A549 (cell line): ENCODE measurements at regions not wholly inside any gene's neighbourhood (a gene's known extent, or its start where the extent isn't known, plus 50 kb on each side); places are given as distances from the start of the nearest gene placed in this dataset.

Source experiments
- BHLHE40 ChIP-seq: IDR thresholded peaks from 2 replicates; pipeline ENCODE4 v1.6.1; 2012; ENCODE audit warnings: low read depth, low read length, inconsistent platforms
- PHF8 ChIP-seq: fragments of 200-600 bp; sonication (generic); IDR thresholded peaks from 2 replicates; pipeline ENCODE4 v1.6.1; 2016; ENCODE audit warnings: low read depth, mild to moderate bottlenecking, antibody characterized with exemption, moderate library complexity, borderline replicate concordance
- POLR2A ChIP-seq: IDR thresholded peaks from 2 replicates; pipeline ENCODE4 v1.6.1; 2012; ENCODE audit warnings: mild to moderate bottlenecking, low read length
- TF ChIP-seq, protein P1 (sequence below): fragments of >200 bp; sonication (Bioruptor Twin); formaldehyde crosslinking; IDR thresholded peaks from 3 replicates; pipeline ENCODE4 v1.5.1; 2016

DNA sequence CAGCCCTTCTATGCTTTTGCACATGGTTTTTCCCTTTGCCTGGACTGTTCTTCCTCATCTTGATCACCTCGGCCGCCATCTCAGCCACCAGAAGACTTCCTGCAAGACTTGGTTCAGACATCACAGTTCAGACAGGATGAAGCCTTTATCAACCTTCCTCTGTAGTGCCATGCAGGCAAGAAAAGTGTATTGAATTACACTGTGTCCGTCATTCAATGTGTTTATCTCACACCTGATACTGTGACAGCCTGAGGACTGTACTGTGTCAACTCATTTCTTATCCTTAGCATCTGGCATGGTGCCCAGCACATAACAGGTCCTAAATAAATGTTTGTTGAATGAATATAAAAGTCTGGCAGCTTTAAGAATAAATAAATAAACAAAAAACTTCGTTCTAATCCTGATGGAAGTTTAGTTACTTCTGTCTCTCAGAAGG is 133.3 kb upstream of the MAN1A1 start:
- TF ChIP-seq, protein P1, sequence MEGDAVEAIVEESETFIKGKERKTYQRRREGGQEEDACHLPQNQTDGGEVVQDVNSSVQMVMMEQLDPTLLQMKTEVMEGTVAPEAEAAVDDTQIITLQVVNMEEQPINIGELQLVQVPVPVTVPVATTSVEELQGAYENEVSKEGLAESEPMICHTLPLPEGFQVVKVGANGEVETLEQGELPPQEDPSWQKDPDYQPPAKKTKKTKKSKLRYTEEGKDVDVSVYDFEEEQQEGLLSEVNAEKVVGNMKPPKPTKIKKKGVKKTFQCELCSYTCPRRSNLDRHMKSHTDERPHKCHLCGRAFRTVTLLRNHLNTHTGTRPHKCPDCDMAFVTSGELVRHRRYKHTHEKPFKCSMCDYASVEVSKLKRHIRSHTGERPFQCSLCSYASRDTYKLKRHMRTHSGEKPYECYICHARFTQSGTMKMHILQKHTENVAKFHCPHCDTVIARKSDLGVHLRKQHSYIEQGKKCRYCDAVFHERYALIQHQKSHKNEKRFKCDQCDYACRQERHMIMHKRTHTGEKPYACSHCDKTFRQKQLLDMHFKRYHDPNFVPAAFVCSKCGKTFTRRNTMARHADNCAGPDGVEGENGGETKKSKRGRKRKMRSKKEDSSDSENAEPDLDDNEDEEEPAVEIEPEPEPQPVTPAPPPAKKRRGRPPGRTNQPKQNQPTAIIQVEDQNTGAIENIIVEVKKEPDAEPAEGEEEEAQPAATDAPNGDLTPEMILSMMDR = no peak
- no peak for TF ChIP-seq POLR2A
- TF ChIP-seq PHF8 = no peak
- TF ChIP-seq BHLHE40 = no peak
